GM06990 (cell line): ENCODE measurements at regions not wholly inside any gene's neighbourhood (a gene's known extent, or its start where the extent isn't known, plus 50 kb on each side); places are given as distances from the start of the nearest gene placed in this dataset.

ENCODE experiments used
- DNase-seq: peaks from one replicate; pipeline ENCODE4 v3.0.0-alpha.2; 2011; ENCODE audit not compliant: insufficient read length; ENCODE audit errors: extremely low read depth
- H3K27me3 ChIP-seq: replicated peaks from 2 replicates; pipeline ENCODE4 v1.6.0; 2011; ENCODE audit warnings: low read length; ENCODE audit not compliant: control insufficient read depth, insufficient read depth
- H3K36me3 ChIP-seq: 2 replicates; pipeline ENCODE4 v1.5.1; 2011; ENCODE audit warnings: low read length; ENCODE audit not compliant: control insufficient read depth, insufficient read depth
- H3K4me3 ChIP-seq: replicated peaks from 2 replicates; pipeline ENCODE4 v1.5.1; 2011; ENCODE audit warnings: low read depth, mild to moderate bottlenecking, control low read depth, low read length
- TF ChIP-seq, protein P1 (sequence below): IDR thresholded peaks from 2 replicates; pipeline ENCODE4 v1.5.1; 2011; ENCODE audit warnings: low read length, control low read depth, mild to moderate bottlenecking, inconsistent platforms; ENCODE audit not compliant: insufficient read depth, poor library complexity, severe bottlenecking

DNA sequence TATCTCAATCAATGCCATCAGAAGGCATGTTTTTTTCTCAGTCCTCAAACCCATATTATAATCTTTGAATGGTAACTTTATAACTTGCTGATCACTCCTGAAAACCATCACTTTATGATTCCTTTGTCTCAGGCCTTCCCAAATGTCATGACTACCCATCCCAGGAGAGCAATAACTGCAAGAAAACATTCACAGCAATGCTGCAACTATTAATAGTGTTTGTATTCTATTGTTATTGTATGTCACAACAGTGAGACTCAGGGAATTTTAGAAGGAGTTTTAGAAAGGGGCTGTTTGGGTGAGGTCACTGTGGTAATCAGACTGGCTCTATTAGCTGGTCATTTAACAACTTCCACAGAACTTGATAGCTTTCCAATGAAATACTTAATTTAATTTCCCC, 301.4 kb upstream of the TBX18 start:
- DNase-seq: no peak
- H3K36me3 ChIP-seq: no peaks in the 10 kb centered on the region
- no peaks in the 10 kb centered on the region for H3K27me3 ChIP-seq
- TF ChIP-seq, protein P1, sequence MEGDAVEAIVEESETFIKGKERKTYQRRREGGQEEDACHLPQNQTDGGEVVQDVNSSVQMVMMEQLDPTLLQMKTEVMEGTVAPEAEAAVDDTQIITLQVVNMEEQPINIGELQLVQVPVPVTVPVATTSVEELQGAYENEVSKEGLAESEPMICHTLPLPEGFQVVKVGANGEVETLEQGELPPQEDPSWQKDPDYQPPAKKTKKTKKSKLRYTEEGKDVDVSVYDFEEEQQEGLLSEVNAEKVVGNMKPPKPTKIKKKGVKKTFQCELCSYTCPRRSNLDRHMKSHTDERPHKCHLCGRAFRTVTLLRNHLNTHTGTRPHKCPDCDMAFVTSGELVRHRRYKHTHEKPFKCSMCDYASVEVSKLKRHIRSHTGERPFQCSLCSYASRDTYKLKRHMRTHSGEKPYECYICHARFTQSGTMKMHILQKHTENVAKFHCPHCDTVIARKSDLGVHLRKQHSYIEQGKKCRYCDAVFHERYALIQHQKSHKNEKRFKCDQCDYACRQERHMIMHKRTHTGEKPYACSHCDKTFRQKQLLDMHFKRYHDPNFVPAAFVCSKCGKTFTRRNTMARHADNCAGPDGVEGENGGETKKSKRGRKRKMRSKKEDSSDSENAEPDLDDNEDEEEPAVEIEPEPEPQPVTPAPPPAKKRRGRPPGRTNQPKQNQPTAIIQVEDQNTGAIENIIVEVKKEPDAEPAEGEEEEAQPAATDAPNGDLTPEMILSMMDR: no peak
- no peak overlapping the region for H3K4me3 ChIP-seq

DNA sequence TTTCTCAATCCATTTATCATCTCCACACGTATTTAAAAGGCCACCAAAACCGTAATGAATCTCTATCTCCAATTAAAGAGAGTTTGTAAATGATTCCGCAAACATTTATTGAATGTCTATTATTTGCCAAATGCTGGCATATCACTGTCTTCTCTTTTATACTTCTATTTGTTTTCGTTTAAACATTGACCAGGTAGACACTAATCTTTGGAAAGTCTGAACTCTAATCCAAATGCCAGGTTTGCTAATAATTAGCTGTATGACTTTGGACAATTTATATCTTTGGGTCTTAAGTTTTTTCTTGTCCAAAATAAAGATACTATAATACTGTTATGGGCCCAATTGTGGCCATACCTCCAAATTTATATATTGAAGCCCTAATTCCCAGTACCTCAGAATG, 299.2 kb upstream of the TBX18 start:
- Histone ChIP-seq H3K36me3 (no peaks in the 10 kb centered on the region), H3K27me3 (no peaks in the 10 kb centered on the region), H3K4me3 (no peak overlapping the region)
- TF ChIP-seq, protein P1: no peak
- no peak for DNase-seq

DNA sequence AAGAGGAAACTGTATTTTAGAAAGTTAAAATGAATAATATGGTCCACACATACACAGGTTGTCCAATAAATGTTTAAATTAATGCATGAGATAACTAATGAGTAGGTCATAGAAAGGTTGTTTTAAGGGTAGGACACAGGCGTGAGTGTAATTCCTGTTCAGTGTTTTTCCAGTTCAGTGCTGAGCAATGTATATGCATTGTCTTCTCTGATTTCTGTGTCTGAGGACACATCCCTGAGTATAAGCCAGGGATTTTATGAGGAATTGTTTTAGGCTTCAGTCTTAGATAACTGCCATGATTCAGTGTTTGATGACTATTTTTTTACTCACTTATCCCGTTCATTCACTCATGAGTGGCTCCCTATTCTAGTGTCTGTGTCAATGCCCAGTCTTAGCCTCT, 298.5 kb upstream of the TBX18 start:
- no peak overlapping the region for H3K4me3 ChIP-seq
- no peaks in the 10 kb centered on the region for H3K36me3 ChIP-seq
- DNase-seq: no peak
- no peaks in the 10 kb centered on the region for H3K27me3 ChIP-seq
- TF ChIP-seq, protein P1: no peak

DNA sequence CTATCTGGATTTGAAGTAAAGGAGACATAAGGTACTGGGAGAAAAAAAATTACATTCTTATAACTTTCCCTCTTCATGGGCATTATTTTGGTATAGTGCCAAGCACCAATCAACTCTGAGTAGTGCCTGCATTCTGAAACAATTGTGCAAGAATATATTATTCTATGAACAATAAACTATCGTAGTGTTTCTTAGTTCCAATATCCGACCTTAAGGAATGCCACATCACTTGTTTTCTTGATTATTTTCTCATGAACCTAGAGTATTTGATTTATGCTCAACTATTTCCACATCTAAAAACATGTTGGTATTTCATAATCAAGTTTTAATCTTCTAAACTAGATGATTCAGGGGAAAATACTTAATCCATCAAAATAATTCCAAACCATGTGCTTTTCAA, 294.4 kb upstream of the TBX18 start:
- no peaks in the 10 kb centered on the region for H3K27me3 ChIP-seq
- no peaks in the 10 kb centered on the region for H3K36me3 ChIP-seq
- DNase-seq: no peak
- TF ChIP-seq, protein P1: no peak
- H3K4me3 ChIP-seq: no peak overlapping the region

DNA sequence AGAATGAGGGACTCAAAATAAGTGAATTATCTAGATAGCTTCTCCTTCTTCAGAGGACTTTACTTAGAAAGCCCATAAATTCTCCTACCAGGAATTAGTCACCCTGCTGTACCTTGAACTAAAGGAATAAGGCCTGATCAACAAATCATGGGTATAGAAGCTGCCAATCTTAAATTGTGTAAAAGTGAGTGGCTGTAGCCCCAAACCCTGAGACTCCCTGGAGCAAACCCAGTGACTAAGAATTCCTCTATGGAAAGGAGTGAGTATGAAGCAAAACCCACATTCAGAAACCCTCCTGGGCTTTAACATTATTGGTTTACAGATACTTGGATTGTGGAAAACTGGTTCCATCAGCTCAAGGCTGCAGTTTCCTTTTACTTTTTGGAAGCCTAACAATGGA, 285.8 kb upstream of the TBX18 start:
- TF ChIP-seq, protein P1: no peak
- H3K4me3 ChIP-seq: no peak overlapping the region
- DNase-seq: no peak
- H3K27me3 ChIP-seq: no peaks in the 10 kb centered on the region
- no peaks in the 10 kb centered on the region for H3K36me3 ChIP-seq

DNA sequence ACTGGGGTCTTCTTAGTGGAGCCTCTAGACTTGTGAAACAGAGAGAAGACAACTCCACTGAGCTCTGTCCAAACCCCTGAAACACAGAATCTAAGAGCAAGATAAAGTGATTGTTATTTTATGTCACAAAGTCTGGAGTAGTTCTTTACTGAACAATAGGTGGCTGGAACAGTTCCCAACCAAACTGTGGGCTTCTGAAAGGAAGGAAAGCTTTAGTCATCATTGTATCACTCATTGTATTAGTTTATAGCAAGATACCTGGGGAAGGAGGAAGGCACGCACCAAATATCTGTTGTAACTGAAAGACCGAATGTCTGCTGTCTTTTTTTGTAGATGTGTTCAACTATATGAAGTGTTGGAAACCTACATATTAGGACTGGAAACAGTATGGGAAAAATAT, 284.9 kb upstream of the TBX18 start:
- Histone ChIP-seq H3K27me3 (no peaks in the 10 kb centered on the region), H3K36me3 (no peaks in the 10 kb centered on the region), H3K4me3 (no peak overlapping the region)
- TF ChIP-seq, protein P1: no peak
- DNase-seq: no peak
